Sigmoid colon (tissue), 4 donors: ENCODE measurements at regions not wholly inside any gene's neighbourhood (a gene's known extent, or its start where the extent isn't known, plus 50 kb on each side); places are given as distances from the start of the nearest gene placed in this dataset.
"Not testable (repeated sequence)": the region's sequence is repeated elsewhere in the genome, so short reads cannot be mapped to it uniquely, and the experiment has no call there.

Experiments
- EP300 ChIP-seq, 4 donors: sonication (generic); formaldehyde crosslinking; IDR thresholded peaks; one replicate each; pipeline ENCODE4 v1.6.1; 2017; ENCODE audit warnings: antibody characterized with exemption in 4 of 4
- POLR2A ChIP-seq, 2 donors: fragments of 450-650 bp; IDR thresholded peaks; one replicate each; pipeline ENCODE4 v1.6.1; 2016; ENCODE audit warnings: antibody characterized with exemption in 2 of 2, mild to moderate bottlenecking in 2 of 2, moderate library complexity in 2 of 2
- POLR2AphosphoS5 ChIP-seq, 4 donors: sonication (generic); formaldehyde crosslinking; IDR thresholded peaks; one replicate each; pipeline ENCODE4 v1.6.1; 2017; ENCODE audit warnings: antibody characterized with exemption in 4 of 4
- TF ChIP-seq, protein P1 (sequence below), 4 experiments: fragments of 450-650 bp in 3 of 4; fragments of 200-600 bp in 1 of 4; IDR thresholded peaks; one replicate each; pipeline ENCODE4 v1.5.1; 2016 to 2019; ENCODE audit warnings: antibody characterized with exemption in 4 of 4, mild to moderate bottlenecking in 3 of 4, moderate library complexity in 2 of 4

GRCh38 chr14:38538053-38538452, 282.2 kb upstream of the CLEC14A start:
- TF ChIP-seq, protein P1, sequence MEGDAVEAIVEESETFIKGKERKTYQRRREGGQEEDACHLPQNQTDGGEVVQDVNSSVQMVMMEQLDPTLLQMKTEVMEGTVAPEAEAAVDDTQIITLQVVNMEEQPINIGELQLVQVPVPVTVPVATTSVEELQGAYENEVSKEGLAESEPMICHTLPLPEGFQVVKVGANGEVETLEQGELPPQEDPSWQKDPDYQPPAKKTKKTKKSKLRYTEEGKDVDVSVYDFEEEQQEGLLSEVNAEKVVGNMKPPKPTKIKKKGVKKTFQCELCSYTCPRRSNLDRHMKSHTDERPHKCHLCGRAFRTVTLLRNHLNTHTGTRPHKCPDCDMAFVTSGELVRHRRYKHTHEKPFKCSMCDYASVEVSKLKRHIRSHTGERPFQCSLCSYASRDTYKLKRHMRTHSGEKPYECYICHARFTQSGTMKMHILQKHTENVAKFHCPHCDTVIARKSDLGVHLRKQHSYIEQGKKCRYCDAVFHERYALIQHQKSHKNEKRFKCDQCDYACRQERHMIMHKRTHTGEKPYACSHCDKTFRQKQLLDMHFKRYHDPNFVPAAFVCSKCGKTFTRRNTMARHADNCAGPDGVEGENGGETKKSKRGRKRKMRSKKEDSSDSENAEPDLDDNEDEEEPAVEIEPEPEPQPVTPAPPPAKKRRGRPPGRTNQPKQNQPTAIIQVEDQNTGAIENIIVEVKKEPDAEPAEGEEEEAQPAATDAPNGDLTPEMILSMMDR (IDR thresholded peaks at IDR 0.05): not testable (repeated sequence)
- TF ChIP-seq POLR2A, POLR2AphosphoS5, EP300 (IDR thresholded peaks at IDR 0.05): not testable (repeated sequence)
